Vagina (tissue), 2 donors: ENCODE measurements at regions not wholly inside any gene's neighbourhood (a gene's known extent, or its start where the extent isn't known, plus 50 kb on each side); places are given as distances from the start of the nearest gene placed in this dataset.

Experiments
- POLR2A ChIP-seq, 2 donors: fragments of 450-650 bp; IDR thresholded peaks; one replicate each; pipeline ENCODE4 v1.6.1; 2017; ENCODE audit warnings: antibody characterized with exemption in 2 of 2, mild to moderate bottlenecking in 2 of 2, moderate library complexity in 2 of 2
- TF ChIP-seq, protein P1 (sequence below), 3 experiments: fragments of 450-650 bp in 2 of 3; fragments of 200-600 bp in 1 of 3; sonication (generic) in 1 of 3; IDR thresholded peaks; one replicate each; pipeline ENCODE4 v1.5.1; 2017 to 2019; ENCODE audit warnings: antibody characterized with exemption in 3 of 3, mild to moderate bottlenecking in 2 of 3, moderate library complexity in 2 of 3

DNA sequence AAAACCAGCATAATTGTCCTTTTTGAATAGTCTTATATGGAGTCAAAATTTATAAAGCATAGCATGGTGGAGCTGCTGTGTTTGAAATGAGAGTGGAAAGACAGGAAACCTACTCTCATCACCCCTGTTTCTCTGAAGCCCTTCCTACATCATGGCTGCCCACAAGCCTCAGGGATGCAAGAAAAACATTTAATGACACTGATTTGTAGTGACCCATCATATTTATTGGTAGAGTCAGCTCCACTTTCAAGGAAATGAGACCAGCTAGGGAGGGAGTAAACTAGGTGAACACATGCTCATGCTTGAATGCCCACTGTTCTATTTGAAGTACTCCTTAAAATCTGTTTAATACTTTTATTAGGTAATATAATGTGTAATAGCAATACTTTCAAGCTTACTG is 494.3 kb upstream of the KCNMB2 start:
- TF ChIP-seq, protein P1, sequence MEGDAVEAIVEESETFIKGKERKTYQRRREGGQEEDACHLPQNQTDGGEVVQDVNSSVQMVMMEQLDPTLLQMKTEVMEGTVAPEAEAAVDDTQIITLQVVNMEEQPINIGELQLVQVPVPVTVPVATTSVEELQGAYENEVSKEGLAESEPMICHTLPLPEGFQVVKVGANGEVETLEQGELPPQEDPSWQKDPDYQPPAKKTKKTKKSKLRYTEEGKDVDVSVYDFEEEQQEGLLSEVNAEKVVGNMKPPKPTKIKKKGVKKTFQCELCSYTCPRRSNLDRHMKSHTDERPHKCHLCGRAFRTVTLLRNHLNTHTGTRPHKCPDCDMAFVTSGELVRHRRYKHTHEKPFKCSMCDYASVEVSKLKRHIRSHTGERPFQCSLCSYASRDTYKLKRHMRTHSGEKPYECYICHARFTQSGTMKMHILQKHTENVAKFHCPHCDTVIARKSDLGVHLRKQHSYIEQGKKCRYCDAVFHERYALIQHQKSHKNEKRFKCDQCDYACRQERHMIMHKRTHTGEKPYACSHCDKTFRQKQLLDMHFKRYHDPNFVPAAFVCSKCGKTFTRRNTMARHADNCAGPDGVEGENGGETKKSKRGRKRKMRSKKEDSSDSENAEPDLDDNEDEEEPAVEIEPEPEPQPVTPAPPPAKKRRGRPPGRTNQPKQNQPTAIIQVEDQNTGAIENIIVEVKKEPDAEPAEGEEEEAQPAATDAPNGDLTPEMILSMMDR (IDR thresholded peaks at IDR 0.05), result no peak
- TF ChIP-seq POLR2A (IDR thresholded peaks at IDR 0.05), result no peak
